CD4-positive, alpha-beta T cell treated with Interleukin-17A for 1 hour (primary cell): ENCODE measurements at regions not wholly inside any gene's neighbourhood (a gene's known extent, or its start where the extent isn't known, plus 50 kb on each side); places are given as distances from the start of the nearest gene placed in this dataset.

ENCODE experiments used
- DNase-seq: peaks from one replicate; pipeline ENCODE4 v3.0.0-alpha.2; 2020

DNA sequence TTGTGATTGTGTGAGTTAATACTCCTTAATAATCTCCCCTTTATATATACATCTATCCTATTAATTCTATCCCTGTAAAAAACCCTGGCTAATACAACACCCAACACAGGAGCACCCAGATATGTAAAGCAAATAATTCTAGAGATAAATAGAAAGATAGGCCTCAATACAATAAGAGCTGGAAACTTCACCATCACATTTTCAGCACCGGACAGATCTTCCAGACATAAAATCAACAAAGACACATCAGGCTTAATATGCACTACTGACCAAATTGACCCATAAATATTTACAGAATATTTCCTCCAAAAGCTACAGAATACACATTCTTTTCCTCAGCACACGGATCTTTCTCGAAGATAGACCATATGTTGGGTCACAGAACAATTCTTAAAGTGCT lies 71.0 kb upstream of the ST8SIA4 start:
- no peak for DNase-seq

DNA sequence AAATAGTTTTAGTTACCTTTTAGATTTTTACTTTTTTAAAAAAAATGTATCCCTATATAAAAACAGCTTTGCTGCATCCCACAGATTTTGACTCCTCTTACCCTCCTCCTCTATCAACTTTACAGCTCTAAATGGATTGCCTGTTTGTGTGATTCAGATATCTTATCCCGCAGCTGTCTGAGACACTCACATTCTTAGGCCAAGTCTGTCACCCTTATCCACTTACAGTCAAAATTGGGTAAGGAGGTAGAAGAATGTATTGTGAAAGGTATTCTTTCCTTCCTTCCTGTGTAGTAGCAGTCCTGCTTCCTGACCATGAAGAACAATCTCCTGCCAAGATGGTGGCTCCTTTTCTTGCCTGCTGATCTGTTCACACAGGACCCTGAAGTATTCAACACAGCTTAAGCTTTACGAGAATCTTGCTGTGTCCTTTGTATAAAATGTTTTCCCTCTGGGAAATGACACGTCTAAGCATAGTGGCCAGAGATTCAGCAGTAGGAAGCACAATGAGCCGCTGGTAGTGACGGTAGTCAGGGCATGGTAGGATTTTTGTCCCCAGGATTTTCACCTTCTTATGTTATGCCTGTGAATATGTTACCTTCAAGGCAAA lies 67.7 kb upstream of the ST8SIA4 start:
- no peak for DNase-seq

DNA sequence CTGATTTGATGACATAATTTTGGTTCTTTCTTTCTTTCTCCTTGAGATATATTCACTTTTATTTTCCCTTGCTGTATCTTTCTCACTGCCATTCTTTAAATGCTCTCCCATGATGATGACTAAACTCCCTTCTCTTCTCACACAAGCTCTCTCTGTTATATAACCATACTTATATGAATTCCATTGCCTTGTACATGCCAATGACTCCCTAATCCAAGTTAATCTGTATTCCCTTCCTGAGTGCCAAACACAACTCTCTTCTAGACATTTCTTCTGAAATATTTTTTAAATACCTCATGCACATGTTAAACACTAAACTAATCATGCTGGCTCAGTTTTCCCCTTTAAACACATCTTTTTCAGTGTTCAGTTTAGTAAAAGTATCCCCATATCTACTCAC lies 62.2 kb upstream of the ST8SIA4 start:
- no peak for DNase-seq
